IMR-90 (cell line): ENCODE measurements at regions not wholly inside any gene's neighbourhood (a gene's known extent, or its start where the extent isn't known, plus 50 kb on each side); places are given as distances from the start of the nearest gene placed in this dataset.

ENCODE experiments used
- ATAC-seq: fragments of 200-7000 bp; cut with Tn5 transposase; 2 replicates; pipeline ENCODE4 v1.9.1; 2020; ENCODE audit warnings: low read depth, mild to moderate bottlenecking, moderate library complexity
- BruUV-seq: library from RNA; stranded (reverse); fragments of 400-500 nt; replicated peaks from 2 replicates; lab custom pipeline; 2021; lab: Mats Ljungman, UMichigan
- CTCF ChIA-PET: fragments of 300-600 bp; formaldehyde crosslinking; extraction: SDS; loops from one replicate; lab custom pipeline; 2021; ENCODE audit warnings: antibody characterized with exemption; lab: Yijun Ruan, JAX
- POLR2A ChIA-PET: fragments of 300-600 bp; sonication (Branson Sonifier 250); formaldehyde crosslinking; loops from one replicate; lab custom pipeline; 2022; ENCODE audit warnings: antibody characterized with exemption; ENCODE audit not compliant: unreplicated experiment; lab: Charles Lee
- DNase-seq: peaks from one replicate; pipeline ENCODE4 v3.0.0; 2013
- H2AFZ ChIP-seq: replicated peaks from 2 replicates; pipeline ENCODE3; 2013; ENCODE audit warnings: low read length, mild to moderate bottlenecking; ENCODE audit not compliant: poor library complexity
- H2AK5ac ChIP-seq: 2 replicates; pipeline ENCODE4 v1.6.1; 2013; ENCODE audit warnings: low read depth, low read length, inconsistent platforms
- H2AK9ac ChIP-seq: replicated peaks from 2 replicates; pipeline ENCODE3; 2013; ENCODE audit warnings: mild to moderate bottlenecking, low read depth, low read length, moderate library complexity; ENCODE audit not compliant: poor library complexity
- H2BK120ac ChIP-seq: 2 replicates; pipeline ENCODE4 v1.6.1; 2013; ENCODE audit warnings: low read depth, low read length, inconsistent platforms
- H2BK15ac ChIP-seq: 3 replicates; pipeline ENCODE4 v1.6.1; 2013; ENCODE audit warnings: low read depth, low read length, inconsistent platforms
- H2BK20ac ChIP-seq: 2 replicates; pipeline ENCODE4 v1.6.1; 2013; ENCODE audit warnings: low read depth, mild to moderate bottlenecking, inconsistent platforms, low read length, moderate library complexity
- H2BK5ac ChIP-seq: 2 replicates; pipeline ENCODE4 v1.6.1; 2013; ENCODE audit warnings: mild to moderate bottlenecking, low read depth, low read length, inconsistent platforms; ENCODE audit not compliant: poor library complexity, severe bottlenecking
- H3K14ac ChIP-seq: replicated peaks from 2 replicates; pipeline ENCODE4 v1.6.1; 2013; ENCODE audit warnings: low read depth, low read length, inconsistent platforms
- H3K18ac ChIP-seq: 2 replicates; pipeline ENCODE4 v1.6.1; 2013; ENCODE audit warnings: low read depth, low read length, control low read depth
- H3K23ac ChIP-seq: 2 replicates; pipeline ENCODE4 v1.6.1; 2013; ENCODE audit warnings: low read depth, low read length, inconsistent platforms
- H3K27ac ChIP-seq: 2 replicates; pipeline ENCODE4 v1.5.1; 2013; ENCODE audit warnings: mild to moderate bottlenecking, control low read depth, low read length; ENCODE audit not compliant: insufficient read depth
- H3K27me3 ChIP-seq: 2 replicates; pipeline ENCODE4 v1.6.1; 2013; ENCODE audit warnings: low read length; ENCODE audit not compliant: control insufficient read depth, insufficient read depth
- H3K36me3 ChIP-seq: 2 replicates; pipeline ENCODE4 v1.6.1; 2013; ENCODE audit warnings: low read length, mixed read lengths; ENCODE audit not compliant: control insufficient read depth, insufficient read depth
- H3K4ac ChIP-seq: 2 replicates; pipeline ENCODE4 v1.6.1; 2013; ENCODE audit warnings: low read depth, low read length, inconsistent platforms
- H3K4me1 ChIP-seq: 2 replicates; pipeline ENCODE4 v1.6.1; 2013; ENCODE audit warnings: low read length, mixed read lengths; ENCODE audit not compliant: control insufficient read depth, insufficient read depth
- H3K4me2 ChIP-seq: 2 replicates; pipeline ENCODE4 v1.6.1; 2013; ENCODE audit warnings: low read depth, mild to moderate bottlenecking, control low read depth, low read length, moderate library complexity
- H3K4me3 ChIP-seq: 2 replicates; pipeline ENCODE4 v1.5.1; 2013; ENCODE audit warnings: low read depth, mild to moderate bottlenecking, control low read depth, low read length, moderate library complexity; ENCODE audit not compliant: insufficient read depth
- H3K56ac ChIP-seq: 2 replicates; pipeline ENCODE4 v1.6.1; 2013; ENCODE audit warnings: low read length, inconsistent platforms; ENCODE audit not compliant: insufficient read depth; ENCODE audit errors: extremely low read depth
- H3K79me1 ChIP-seq, 2 experiments: 2 replicates each; pipeline ENCODE4 v1.6.1; 2013; ENCODE audit warnings: low read length in 2 of 2, inconsistent platforms in 1 of 2, low read depth in 1 of 2
- H3K9ac ChIP-seq: 2 replicates; pipeline ENCODE4 v1.6.1; 2013; ENCODE audit warnings: low read depth, low read length, control low read depth
- H3K9me1 ChIP-seq: 2 replicates; pipeline ENCODE4 v1.6.1; 2013; ENCODE audit warnings: low read length, inconsistent platforms; ENCODE audit not compliant: insufficient read depth
- H3K9me3 ChIP-seq: 2 replicates; pipeline ENCODE4 v1.6.1; 2013; ENCODE audit warnings: low read length; ENCODE audit not compliant: control insufficient read depth, insufficient read depth
- H4K20me1 ChIP-seq: 2 replicates; pipeline ENCODE4 v1.6.1; 2013; ENCODE audit warnings: low read length, inconsistent platforms; ENCODE audit not compliant: insufficient read depth
- H4K5ac ChIP-seq: 2 replicates; pipeline ENCODE4 v1.6.1; 2013; ENCODE audit warnings: mild to moderate bottlenecking, low read depth, low read length, control low read depth
- H4K8ac ChIP-seq, 2 experiments: 2 replicates each; pipeline ENCODE4 v1.6.1; 2013; ENCODE audit warnings: low read depth in 2 of 2, low read length in 2 of 2, control low read depth in 1 of 2, inconsistent platforms in 1 of 2
- H4K91ac ChIP-seq: 2 replicates; pipeline ENCODE4 v1.6.1; 2013; ENCODE audit warnings: low read depth, low read length, inconsistent platforms; ENCODE audit not compliant: insufficient read depth
- CTCF ChIP-seq: conservative IDR thresholded peaks from 2 replicates; pipeline ENCODE4 v1.5.1; 2012; ENCODE audit warnings: mild to moderate bottlenecking, low read depth, low read length, improper control_type of control experiment
- MAFK ChIP-seq: IDR thresholded peaks from 2 replicates; pipeline ENCODE4 v1.6.1; 2012; ENCODE audit warnings: low read depth, low read length, improper control_type of control experiment
- NFE2L2 ChIP-seq: fragments of 150-350 bp; IDR thresholded peaks from 2 replicates; pipeline ENCODE4 v1.6.1; 2016; ENCODE audit warnings: low read depth, mild to moderate bottlenecking, low read length
- RAD21 ChIP-seq: IDR thresholded peaks from 2 replicates; pipeline ENCODE4 v1.6.1; 2012; ENCODE audit warnings: low read length, improper control_type of control experiment
- USF2 ChIP-seq: fragments of 150-350 bp; IDR thresholded peaks from 2 replicates; pipeline ENCODE4 v1.6.1; 2017; ENCODE audit warnings: mild to moderate bottlenecking, antibody characterized with exemption, low read length, low read depth
- WGBS, 2 experiments: methylation state at CpG; one replicate each; pipeline versions ENCODE4 v1.1.5 to v1.1.7; 2013; ENCODE audit warnings: missing lambda C conversion rate in 2 of 2; ENCODE audit not compliant: insufficient read length in 1 of 2; ENCODE audit errors: extremely low coverage in 2 of 2; 5-methylcytosine and 5-hydroxymethylcytosine counted together
- dilution Hi-C: fragments of 300-500 bp; cut with HindIII; formaldehyde crosslinking; loops from one replicate; pipeline ENCODE4 v1.14.3; 2018; ENCODE audit warnings: low sequenced_read_pairs; ENCODE audit not compliant: unreplicated experiment
- in situ Hi-C: fragments of 300-500 bp; cut with MboI; formaldehyde crosslinking; loops from 3 replicates; pipeline ENCODE4 v1.14.3; 2019; ENCODE audit warnings: low sequenced_read_pairs, inconsistent platforms, mixed read lengths
- intact Hi-C: fragments of 100-400 bp; cut with micrococcal nuclease; formaldehyde crosslinking; loops from 2 replicates; pipeline ENCODE4 v1.10.0; 2022

GRCh38 chr1:105608713-105609112 lies 1447.8 kb upstream of the PRMT6 start:
- no peak overlapping the region for H3K18ac ChIP-seq
- POLR2A ChIA-PET, result no interaction called here
- no peaks in the 10 kb centered on the region for H3K9me1 ChIP-seq
- no peaks in the 10 kb centered on the region for H3K9me3 ChIP-seq
- dilution Hi-C loops (no loop called here), intact Hi-C loops (no loop called here), in situ Hi-C loops (no loop called here)
- H2AK5ac ChIP-seq, result no peak overlapping the region
- ATAC-seq (no peak), DNase-seq (no peak)
- no peak overlapping the region for H4K8ac ChIP-seq
- H3K4me1 ChIP-seq, result no peaks in the 10 kb centered on the region
- H2BK15ac ChIP-seq, result no peak overlapping the region
- H3K27me3 ChIP-seq, result no peaks in the 10 kb centered on the region
- CTCF ChIA-PET, result interaction anchor here (0.6 kb wide), 1 partner anchor 149 kb away, joined by 4 read pairs; no protein-coding TSS in a partner anchor
- no peak overlapping the region for H2AFZ ChIP-seq
- no peak overlapping the region for H3K9ac ChIP-seq
- no peak overlapping the region for H3K4me3 ChIP-seq
- no peak overlapping the region for H3K56ac ChIP-seq
- no peaks in the 10 kb centered on the region for H4K20me1 ChIP-seq
- TF ChIP-seq USF2, result no peak
- peak; percentile 28; the same call in 1 of the 2 replicates for TF ChIP-seq CTCF
- no peak for TF ChIP-seq MAFK
- TF ChIP-seq NFE2L2, result no peak
- TF ChIP-seq RAD21, result peak; percentile 41
- H3K23ac ChIP-seq, result no peak overlapping the region
- no peak overlapping the region for H3K4me2 ChIP-seq
- H4K91ac ChIP-seq, result no peak overlapping the region
- no peaks in the 10 kb centered on the region for H3K36me3 ChIP-seq
- no peak overlapping the region for H2BK5ac ChIP-seq
- BruUV-seq, result no TSS peak
- no peak overlapping the region for H3K14ac ChIP-seq
- H2BK20ac ChIP-seq, result no peak overlapping the region
- H2BK120ac ChIP-seq, result no peak overlapping the region
- no peak overlapping the region for H3K4ac ChIP-seq
- no peaks in the 10 kb centered on the region for H3K79me1 ChIP-seq
- no peak overlapping the region for H3K27ac ChIP-seq
- no peak overlapping the region for H2AK9ac ChIP-seq
- no peak overlapping the region for H4K5ac ChIP-seq
- WGBS, 2 experiments, result no CpG with 5 or more reads among the region's 2 CpGs
